GM12878 (cell line): ENCODE measurements at regions not wholly inside any gene's neighbourhood (a gene's known extent, or its start where the extent isn't known, plus 50 kb on each side); places are given as distances from the start of the nearest gene placed in this dataset.

Experiments used
- ATF3 ChIP-seq: IDR thresholded peaks from 2 replicates; pipeline ENCODE4 v1.6.1; 2011; ENCODE audit warnings: low read depth, mild to moderate bottlenecking, low read length, moderate library complexity, borderline replicate concordance; ENCODE audit errors: extremely low read depth
- BRCA1 ChIP-seq: IDR thresholded peaks from 2 replicates; pipeline ENCODE4 v1.6.1; 2011; ENCODE audit warnings: low read depth, low read length, improper control_type of control experiment
- CTCF ChIP-seq, 3 experiments: IDR thresholded peaks in 2 of 3; conservative IDR thresholded peaks in 1 of 3; 2 replicates each; pipeline ENCODE4 v1.5.1; 2011; ENCODE audit warnings: low read depth in 3 of 3, low read length in 3 of 3, mild to moderate bottlenecking in 3 of 3, control low read depth in 2 of 3, moderate library complexity in 2 of 3, inconsistent platforms in 1 of 3, mixed read lengths in 1 of 3; ENCODE audit not compliant: control insufficient read depth in 2 of 3, insufficient read depth in 1 of 3; ENCODE audit errors: extremely low read depth in 1 of 3
- HCFC1 ChIP-seq: fragments of 150-350 bp; IDR thresholded peaks from 2 replicates; pipeline ENCODE4 v1.6.1; 2014; ENCODE audit warnings: low read length
- KDM1A ChIP-seq: fragments of 200-600 bp; sonication (generic); IDR thresholded peaks from 2 replicates; pipeline ENCODE4 v1.6.1; 2016; ENCODE audit warnings: borderline replicate concordance
- MTA2 ChIP-seq: fragments of 450-650 bp; IDR thresholded peaks from 2 replicates; pipeline ENCODE4 v1.6.1; 2016; ENCODE audit warnings: low read depth, mild to moderate bottlenecking, moderate library complexity
- PAX8 ChIP-seq: fragments of 450-650 bp; IDR thresholded peaks from 2 replicates; pipeline ENCODE4 v1.6.1; 2017; ENCODE audit warnings: mild to moderate bottlenecking, moderate library complexity
- POLR2A ChIP-seq: IDR thresholded peaks from 2 replicates; pipeline ENCODE4 v1.6.1; 2011; ENCODE audit warnings: low read depth, mild to moderate bottlenecking, low read length
- RAD51 ChIP-seq: fragments of 450-650 bp; IDR thresholded peaks from 2 replicates; pipeline ENCODE4 v1.6.1; 2016; ENCODE audit warnings: moderate library complexity, mild to moderate bottlenecking, inconsistent platforms
- SIN3A ChIP-seq: IDR thresholded peaks from 2 replicates; pipeline ENCODE4 v1.6.1; 2012; ENCODE audit warnings: low read depth, low read length, improper control_type of control experiment

GRCh38 chr3:145191543-145191942, 969.4 kb downstream of the PLOD2 start:
- TF ChIP-seq HCFC1 (no peak), MTA2 (no peak), ATF3 (no peak), BRCA1 (no peak), POLR2A (no peak), CTCF (IDR thresholded peaks at IDR 0.05 in 2 of 3, conservative IDR thresholded peaks at IDR 0.05 in 1 of 3; ENCODE audit: control insufficient read depth in 2 of 3, extremely low read depth in 1 of 3, insufficient read depth in 1 of 3, low read depth in 3 of 3, low read length in 3 of 3) (no peak), KDM1A (no peak), SIN3A (no peak), PAX8 (no peak), RAD51 (no peak)
